ENCODE measurements at regions not wholly inside any gene's neighbourhood (a gene's known extent, or its start where the extent isn't known, plus 50 kb on each side); places are given as distances from the start of the nearest gene placed in this dataset.

- Histone ChIP-seq H3K36me3 (ENCODE audit: control insufficient read depth, insufficient read depth, low read length) (no peaks in the 10 kb centered on the region), H3K27ac (ENCODE audit: insufficient read depth, low read length, poor library complexity, severe bottlenecking) (no peak overlapping the region), H3K4me3 (ENCODE audit: insufficient read depth, low read depth, low read length, poor library complexity, severe bottlenecking) (no peak overlapping the region), H3K4me1 (ENCODE audit: control insufficient read depth, insufficient read depth, low read length, poor library complexity, severe bottlenecking) (no peaks in the 10 kb centered on the region), H3K27me3 (replicated peaks; ENCODE audit: control insufficient read depth, insufficient read depth, low read length, poor library complexity, severe bottlenecking) (no peaks in the 10 kb centered on the region), H3K9me3 (ENCODE audit: control insufficient read depth, low read length) (no peaks in the 10 kb centered on the region)
- DNase-seq, result no peak
Measured at GRCh38 chr12:4014444-4014843, 141.2 kb upstream of the PARP11 start.

GRCh38 chr12:4012977-4013968 lies 140.1 kb upstream of the PARP11 start:
- H3K9me3 ChIP-seq (ENCODE audit: control insufficient read depth, low read length), result no peaks in the 10 kb centered on the region
- no peaks in the 10 kb centered on the region for H3K36me3 ChIP-seq (ENCODE audit: control insufficient read depth, insufficient read depth, low read length)
- H3K4me3 ChIP-seq (ENCODE audit: insufficient read depth, low read depth, low read length, poor library complexity, severe bottlenecking), result no peak overlapping the region
- no peak overlapping the region for H3K27ac ChIP-seq (ENCODE audit: insufficient read depth, low read length, poor library complexity, severe bottlenecking)
- no peak for DNase-seq
- H3K4me1 ChIP-seq (ENCODE audit: control insufficient read depth, insufficient read depth, low read length, poor library complexity, severe bottlenecking), result no peaks in the 10 kb centered on the region
- no peaks in the 10 kb centered on the region for H3K27me3 ChIP-seq (replicated peaks; ENCODE audit: control insufficient read depth, insufficient read depth, low read length, poor library complexity, severe bottlenecking)

- no peak for DNase-seq
- Histone ChIP-seq H3K36me3 (ENCODE audit: control insufficient read depth, insufficient read depth, low read length) (no peaks in the 10 kb centered on the region), H3K27ac (ENCODE audit: insufficient read depth, low read length, poor library complexity, severe bottlenecking) (no peak overlapping the region), H3K4me1 (ENCODE audit: control insufficient read depth, insufficient read depth, low read length, poor library complexity, severe bottlenecking) (no peaks in the 10 kb centered on the region), H3K4me3 (ENCODE audit: insufficient read depth, low read depth, low read length, poor library complexity, severe bottlenecking) (no peak overlapping the region), H3K9me3 (ENCODE audit: control insufficient read depth, low read length) (no peaks in the 10 kb centered on the region), H3K27me3 (replicated peaks; ENCODE audit: control insufficient read depth, insufficient read depth, low read length, poor library complexity, severe bottlenecking) (no peaks in the 10 kb centered on the region)
Measured at GRCh38 chr12:4012073-4012472, 138.9 kb upstream of the PARP11 start.

GRCh38 chr12:4011597-4011996 lies 138.4 kb upstream of the PARP11 start:
- DNase-seq, result no peak
- Histone ChIP-seq H3K27ac (ENCODE audit: insufficient read depth, low read length, poor library complexity, severe bottlenecking) (no peak overlapping the region), H3K4me1 (ENCODE audit: control insufficient read depth, insufficient read depth, low read length, poor library complexity, severe bottlenecking) (no peaks in the 10 kb centered on the region), H3K36me3 (ENCODE audit: control insufficient read depth, insufficient read depth, low read length) (no peaks in the 10 kb centered on the region), H3K4me3 (ENCODE audit: insufficient read depth, low read depth, low read length, poor library complexity, severe bottlenecking) (no peak overlapping the region), H3K27me3 (replicated peaks; ENCODE audit: control insufficient read depth, insufficient read depth, low read length, poor library complexity, severe bottlenecking) (no peaks in the 10 kb centered on the region), H3K9me3 (ENCODE audit: control insufficient read depth, low read length) (no peaks in the 10 kb centered on the region)

GRCh38 chr12:4009979-4010704 lies 136.9 kb upstream of the PARP11 start:
- no peak overlapping the region for H3K27ac ChIP-seq (ENCODE audit: insufficient read depth, low read length, poor library complexity, severe bottlenecking)
- H3K4me1 ChIP-seq (ENCODE audit: control insufficient read depth, insufficient read depth, low read length, poor library complexity, severe bottlenecking), result no peaks in the 10 kb centered on the region
- no peaks in the 10 kb centered on the region for H3K27me3 ChIP-seq (replicated peaks; ENCODE audit: control insufficient read depth, insufficient read depth, low read length, poor library complexity, severe bottlenecking)
- no peaks in the 10 kb centered on the region for H3K36me3 ChIP-seq (ENCODE audit: control insufficient read depth, insufficient read depth, low read length)
- DNase-seq, result no peak
- no peaks in the 10 kb centered on the region for H3K9me3 ChIP-seq (ENCODE audit: control insufficient read depth, low read length)
- no peak overlapping the region for H3K4me3 ChIP-seq (ENCODE audit: insufficient read depth, low read depth, low read length, poor library complexity, severe bottlenecking)

GRCh38 chr12:4006743-4007142 lies 133.5 kb upstream of the PARP11 start:
- Histone ChIP-seq H3K4me3 (ENCODE audit: insufficient read depth, low read depth, low read length, poor library complexity, severe bottlenecking) (no peak overlapping the region), H3K36me3 (ENCODE audit: control insufficient read depth, insufficient read depth, low read length) (no peaks in the 10 kb centered on the region), H3K9me3 (ENCODE audit: control insufficient read depth, low read length) (no peaks in the 10 kb centered on the region), H3K27me3 (replicated peaks; ENCODE audit: control insufficient read depth, insufficient read depth, low read length, poor library complexity, severe bottlenecking) (no peaks in the 10 kb centered on the region), H3K4me1 (ENCODE audit: control insufficient read depth, insufficient read depth, low read length, poor library complexity, severe bottlenecking) (no peaks in the 10 kb centered on the region), H3K27ac (ENCODE audit: insufficient read depth, low read length, poor library complexity, severe bottlenecking) (no peak overlapping the region)
- no peak for DNase-seq

GRCh38 chr12:4005851-4006430 lies 132.7 kb upstream of the PARP11 start:
- DNase-seq, result no peak
- no peak overlapping the region for H3K27ac ChIP-seq (ENCODE audit: insufficient read depth, low read length, poor library complexity, severe bottlenecking)
- H3K4me1 ChIP-seq (ENCODE audit: control insufficient read depth, insufficient read depth, low read length, poor library complexity, severe bottlenecking), result no peaks in the 10 kb centered on the region
- H3K9me3 ChIP-seq (ENCODE audit: control insufficient read depth, low read length), result no peaks in the 10 kb centered on the region
- no peaks in the 10 kb centered on the region for H3K36me3 ChIP-seq (ENCODE audit: control insufficient read depth, insufficient read depth, low read length)
- no peak overlapping the region for H3K4me3 ChIP-seq (ENCODE audit: insufficient read depth, low read depth, low read length, poor library complexity, severe bottlenecking)
- no peaks in the 10 kb centered on the region for H3K27me3 ChIP-seq (replicated peaks; ENCODE audit: control insufficient read depth, insufficient read depth, low read length, poor library complexity, severe bottlenecking)

GRCh38 chr12:4003576-4003975 lies 130.4 kb upstream of the PARP11 start:
- H3K36me3 ChIP-seq (ENCODE audit: control insufficient read depth, insufficient read depth, low read length), result no peaks in the 10 kb centered on the region
- no peak overlapping the region for H3K27ac ChIP-seq (ENCODE audit: insufficient read depth, low read length, poor library complexity, severe bottlenecking)
- no peak overlapping the region for H3K4me3 ChIP-seq (ENCODE audit: insufficient read depth, low read depth, low read length, poor library complexity, severe bottlenecking)
- no peaks in the 10 kb centered on the region for H3K4me1 ChIP-seq (ENCODE audit: control insufficient read depth, insufficient read depth, low read length, poor library complexity, severe bottlenecking)
- no peak for DNase-seq
- H3K9me3 ChIP-seq (ENCODE audit: control insufficient read depth, low read length), result no peaks in the 10 kb centered on the region
- no peaks in the 10 kb centered on the region for H3K27me3 ChIP-seq (replicated peaks; ENCODE audit: control insufficient read depth, insufficient read depth, low read length, poor library complexity, severe bottlenecking)

GRCh38 chr12:4002601-4003000 lies 129.4 kb upstream of the PARP11 start:
- DNase-seq, result no peak
- no peaks in the 10 kb centered on the region for H3K36me3 ChIP-seq (ENCODE audit: control insufficient read depth, insufficient read depth, low read length)
- H3K27ac ChIP-seq (ENCODE audit: insufficient read depth, low read length, poor library complexity, severe bottlenecking), result no peak overlapping the region
- H3K4me1 ChIP-seq (ENCODE audit: control insufficient read depth, insufficient read depth, low read length, poor library complexity, severe bottlenecking), result no peaks in the 10 kb centered on the region
- H3K9me3 ChIP-seq (ENCODE audit: control insufficient read depth, low read length), result no peaks in the 10 kb centered on the region
- no peak overlapping the region for H3K4me3 ChIP-seq (ENCODE audit: insufficient read depth, low read depth, low read length, poor library complexity, severe bottlenecking)
- no peaks in the 10 kb centered on the region for H3K27me3 ChIP-seq (replicated peaks; ENCODE audit: control insufficient read depth, insufficient read depth, low read length, poor library complexity, severe bottlenecking)

- DNase-seq, result no peak
- H3K27me3 ChIP-seq (replicated peaks; ENCODE audit: control insufficient read depth, insufficient read depth, low read length, poor library complexity, severe bottlenecking), result no peaks in the 10 kb centered on the region
- H3K36me3 ChIP-seq (ENCODE audit: control insufficient read depth, insufficient read depth, low read length), result no peaks in the 10 kb centered on the region
- no peak overlapping the region for H3K4me3 ChIP-seq (ENCODE audit: insufficient read depth, low read depth, low read length, poor library complexity, severe bottlenecking)
- H3K27ac ChIP-seq (ENCODE audit: insufficient read depth, low read length, poor library complexity, severe bottlenecking), result no peak overlapping the region
- H3K9me3 ChIP-seq (ENCODE audit: control insufficient read depth, low read length), result no peaks in the 10 kb centered on the region
- no peaks in the 10 kb centered on the region for H3K4me1 ChIP-seq (ENCODE audit: control insufficient read depth, insufficient read depth, low read length, poor library complexity, severe bottlenecking)
Measured at GRCh38 chr12:4001841-4002240, 128.6 kb upstream of the PARP11 start.
